ENCODE measurements at regions not wholly inside any gene's neighbourhood (a gene's known extent, or its start where the extent isn't known, plus 50 kb on each side); places are given as distances from the start of the nearest gene placed in this dataset.

DNA sequence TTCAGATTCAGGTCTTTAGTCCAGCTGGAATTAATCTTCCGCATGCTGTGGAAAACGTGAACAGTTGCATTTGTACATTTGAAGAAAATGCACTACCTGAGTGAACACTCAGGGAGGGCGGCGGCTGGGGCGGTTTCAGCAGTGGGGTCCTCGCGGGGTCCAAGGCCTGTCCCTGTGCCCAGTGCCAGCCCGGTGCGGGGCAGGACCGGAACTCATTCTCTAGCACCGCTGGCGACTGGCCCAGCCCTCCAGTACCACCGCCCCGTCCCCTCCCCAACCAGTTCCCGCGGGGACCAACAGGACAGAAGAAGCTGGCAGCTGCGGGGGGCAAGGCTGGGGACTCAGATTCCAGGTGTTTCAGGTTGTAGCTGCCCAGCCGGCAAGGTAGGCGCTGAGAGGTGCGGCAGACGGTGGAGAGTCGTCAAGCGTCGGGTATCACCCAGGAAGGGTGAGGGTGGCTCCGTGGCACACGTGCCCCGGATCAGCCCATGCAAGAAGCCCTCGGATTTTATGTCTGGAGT is 72.2 kb upstream of the ARNT2 start:
- TF ChIP-seq CTCF (IDR thresholded peaks at IDR 0.05) (no peak), POLR2AphosphoS5 (IDR thresholded peaks at IDR 0.05) (no peak), EP300 (IDR thresholded peaks at IDR 0.05) (no peak), POLR2A (IDR thresholded peaks at IDR 0.05) (no peak)
